CD4-positive, alpha-beta T cell (primary cell): ENCODE measurements at regions not wholly inside any gene's neighbourhood (a gene's known extent, or its start where the extent isn't known, plus 50 kb on each side); places are given as distances from the start of the nearest gene placed in this dataset.

ENCODE experiments used
- ATAC-seq: fragments of 200-7000 bp; cut with Tn5 transposase; one replicate; pipeline ENCODE4 v1.10.0; 2022; ENCODE audit warnings: mild to moderate bottlenecking; ENCODE audit not compliant: poor library complexity
- CTCF ChIA-PET: fragments of 350-600 bp; sonication (Branson Sonifier 250); formaldehyde crosslinking; loops from one replicate; lab custom pipeline; 2021; ENCODE audit warnings: antibody characterized with exemption, inconsistent platforms; lab: Charles Lee
- POLR2A ChIA-PET: fragments of 350-600 bp; sonication (Branson Sonifier 250); formaldehyde crosslinking; loops from one replicate; lab custom pipeline; 2021; ENCODE audit warnings: antibody characterized with exemption, inconsistent platforms; lab: Charles Lee
- DNase-seq, 14 experiments: peaks; one replicate each; pipeline ENCODE4 v3.0.0-alpha.2; 2013 to 2020; ENCODE audit warnings: mixed read lengths in 2 of 14
- H3K27ac ChIP-seq, 2 donors: one replicate each; pipeline versions ENCODE4 v1.5.1 to v1.7.0; 2013; ENCODE audit warnings: low read length in 2 of 2, low read depth in 1 of 2, mild to moderate bottlenecking in 1 of 2
- H3K27me3 ChIP-seq, 2 experiments: 1 replicate in 1 of 2; 2 replicates in 1 of 2; pipeline versions ENCODE4 v1.6.1 to v1.7.0; 2013; ENCODE audit warnings: low read length in 2 of 2, control low read depth in 1 of 2, mild to moderate bottlenecking in 1 of 2, moderate library complexity in 1 of 2; ENCODE audit not compliant: insufficient read depth in 2 of 2, control insufficient read depth in 1 of 2
- H3K36me3 ChIP-seq: one replicate; pipeline ENCODE4 v1.6.1; 2013; ENCODE audit warnings: low read length, control low read depth; ENCODE audit not compliant: insufficient read depth
- H3K4me1 ChIP-seq: one replicate; pipeline ENCODE4 v1.6.1; 2013; ENCODE audit warnings: low read length, control low read depth; ENCODE audit not compliant: insufficient read depth
- H3K4me3 ChIP-seq: one replicate; pipeline ENCODE4 v1.5.1; 2013; ENCODE audit warnings: mild to moderate bottlenecking, low read length, moderate library complexity
- H3K9me3 ChIP-seq, 2 experiments: 1 replicate in 1 of 2; 2 replicates in 1 of 2; pipeline versions ENCODE4 v1.6.1 to v1.7.0; 2013; ENCODE audit warnings: low read length in 2 of 2, mild to moderate bottlenecking in 2 of 2, control low read depth in 1 of 2, moderate library complexity in 1 of 2; ENCODE audit not compliant: control insufficient read depth in 1 of 2, insufficient read depth in 1 of 2
- H3K27ac Mint-ChIP-seq: one replicate; pipeline ENCODE4 v1.8.0; 2020; ENCODE audit warnings: mixed read lengths
- H3K27me3 Mint-ChIP-seq: one replicate; pipeline ENCODE4 v1.8.0; 2021; ENCODE audit warnings: mixed read lengths
- H3K36me3 Mint-ChIP-seq: one replicate; pipeline ENCODE4 v1.8.0; 2021; ENCODE audit warnings: low read depth, mixed read lengths
- H3K4me1 Mint-ChIP-seq: one replicate; pipeline ENCODE4 v1.8.0; 2021; ENCODE audit warnings: low read depth, mixed read lengths
- H3K4me3 Mint-ChIP-seq: one replicate; pipeline ENCODE4 v1.8.0; 2020; ENCODE audit warnings: mild to moderate bottlenecking, mixed read lengths
- H3K9me3 Mint-ChIP-seq: one replicate; pipeline ENCODE4 v1.8.0; 2020; ENCODE audit warnings: mixed read lengths
- intact Hi-C, 2 experiments: fragments of 100-400 bp; cut with DNase I in 1 of 2; cut with micrococcal nuclease in 1 of 2; formaldehyde crosslinking; loops; one replicate each; pipeline versions ENCODE4 v1.15.1 to v1.9.0; 2023 to 2025; cut with DNase I, micrococcal nuclease
- TF ChIP-seq, protein P1 (sequence below): fragments of 200-600 bp; IDR thresholded peaks from one replicate; pipeline ENCODE4 v1.8.0; 2022; ENCODE audit warnings: antibody characterized with exemption, mild to moderate bottlenecking

DNA sequence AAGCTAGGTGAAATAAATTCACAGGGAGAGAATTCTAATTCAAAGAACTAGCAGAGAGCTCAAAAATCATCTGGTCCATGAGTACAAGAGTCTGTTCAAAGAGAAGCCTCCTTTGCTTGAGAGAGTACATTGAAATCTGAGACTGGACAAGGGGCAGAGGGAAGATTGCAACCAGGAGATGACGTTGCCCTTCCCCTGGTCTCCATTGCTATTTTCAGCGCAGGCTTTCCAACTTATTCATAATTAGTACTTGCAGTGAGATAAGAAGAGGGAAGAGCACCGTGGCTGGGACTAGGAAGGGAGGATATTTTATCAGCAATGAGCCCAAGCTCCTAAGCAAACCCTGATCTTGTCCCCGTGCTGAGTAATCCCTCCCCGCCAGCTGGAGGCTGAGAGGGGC lies 251.8 kb upstream of the RORA start:
- DNase-seq, result no peak
- Histone ChIP-seq H3K36me3 (no peaks in the 10 kb centered on the region), H3K4me1 (no peaks in the 10 kb centered on the region), H3K9me3 (no peaks in the 10 kb centered on the region), H3K27me3 (peaks cover 0 to 10% of the 10 kb centered on the region in 2 experiments), H3K27ac (no peak overlapping the region), H3K4me3 (no peak overlapping the region)
- TF ChIP-seq, protein P1, sequence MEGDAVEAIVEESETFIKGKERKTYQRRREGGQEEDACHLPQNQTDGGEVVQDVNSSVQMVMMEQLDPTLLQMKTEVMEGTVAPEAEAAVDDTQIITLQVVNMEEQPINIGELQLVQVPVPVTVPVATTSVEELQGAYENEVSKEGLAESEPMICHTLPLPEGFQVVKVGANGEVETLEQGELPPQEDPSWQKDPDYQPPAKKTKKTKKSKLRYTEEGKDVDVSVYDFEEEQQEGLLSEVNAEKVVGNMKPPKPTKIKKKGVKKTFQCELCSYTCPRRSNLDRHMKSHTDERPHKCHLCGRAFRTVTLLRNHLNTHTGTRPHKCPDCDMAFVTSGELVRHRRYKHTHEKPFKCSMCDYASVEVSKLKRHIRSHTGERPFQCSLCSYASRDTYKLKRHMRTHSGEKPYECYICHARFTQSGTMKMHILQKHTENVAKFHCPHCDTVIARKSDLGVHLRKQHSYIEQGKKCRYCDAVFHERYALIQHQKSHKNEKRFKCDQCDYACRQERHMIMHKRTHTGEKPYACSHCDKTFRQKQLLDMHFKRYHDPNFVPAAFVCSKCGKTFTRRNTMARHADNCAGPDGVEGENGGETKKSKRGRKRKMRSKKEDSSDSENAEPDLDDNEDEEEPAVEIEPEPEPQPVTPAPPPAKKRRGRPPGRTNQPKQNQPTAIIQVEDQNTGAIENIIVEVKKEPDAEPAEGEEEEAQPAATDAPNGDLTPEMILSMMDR, result no peak
- no peak overlapping the region for H3K27ac Mint-ChIP-seq
- CTCF ChIA-PET, result no interaction called here
- H3K9me3 Mint-ChIP-seq, result no peaks in the 10 kb centered on the region
- no peak overlapping the region for H3K4me3 Mint-ChIP-seq
- no peaks in the 10 kb centered on the region for H3K4me1 Mint-ChIP-seq
- ATAC-seq, result no peak
- no peaks in the 10 kb centered on the region for H3K36me3 Mint-ChIP-seq
- POLR2A ChIA-PET, result no interaction called here
- intact Hi-C loops, result no loop called here
- H3K27me3 Mint-ChIP-seq, result peaks cover 7% of the 10 kb centered on the region

DNA sequence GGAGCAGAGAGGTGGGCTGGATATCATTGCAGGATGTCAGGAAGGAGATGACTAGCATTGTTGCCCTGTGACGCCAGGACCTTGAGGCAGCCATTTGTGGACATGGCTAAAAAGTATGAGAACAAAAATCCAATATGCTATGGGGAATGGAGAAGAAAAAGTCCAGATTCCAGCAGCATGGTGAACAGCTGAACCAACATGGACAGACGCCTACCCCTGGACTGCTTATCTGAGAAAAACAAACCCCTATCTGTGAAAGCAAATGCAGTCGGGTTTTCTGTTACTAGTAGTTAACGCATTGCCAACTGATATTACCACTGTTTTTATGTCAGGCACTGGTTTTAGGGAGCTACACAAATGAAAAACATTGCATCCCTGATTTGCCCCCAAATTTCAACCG lies 251.2 kb upstream of the RORA start:
- TF ChIP-seq, protein P1, result no peak
- DNase-seq, result no peak
- Histone ChIP-seq H3K27me3 (peaks cover 0 to 10% of the 10 kb centered on the region in 2 experiments), H3K9me3 (no peaks in the 10 kb centered on the region), H3K4me3 (no peak overlapping the region), H3K27ac (no peak overlapping the region), H3K36me3 (no peaks in the 10 kb centered on the region), H3K4me1 (no peaks in the 10 kb centered on the region)
- H3K4me1 Mint-ChIP-seq, result no peaks in the 10 kb centered on the region
- no peak for ATAC-seq
- no peak overlapping the region for H3K27ac Mint-ChIP-seq
- peaks cover 8% of the 10 kb centered on the region for H3K27me3 Mint-ChIP-seq
- no peak overlapping the region for H3K4me3 Mint-ChIP-seq
- POLR2A ChIA-PET, result no interaction called here
- CTCF ChIA-PET, result no interaction called here
- H3K36me3 Mint-ChIP-seq, result no peaks in the 10 kb centered on the region
- intact Hi-C loops, result no loop called here
- no peaks in the 10 kb centered on the region for H3K9me3 Mint-ChIP-seq

DNA sequence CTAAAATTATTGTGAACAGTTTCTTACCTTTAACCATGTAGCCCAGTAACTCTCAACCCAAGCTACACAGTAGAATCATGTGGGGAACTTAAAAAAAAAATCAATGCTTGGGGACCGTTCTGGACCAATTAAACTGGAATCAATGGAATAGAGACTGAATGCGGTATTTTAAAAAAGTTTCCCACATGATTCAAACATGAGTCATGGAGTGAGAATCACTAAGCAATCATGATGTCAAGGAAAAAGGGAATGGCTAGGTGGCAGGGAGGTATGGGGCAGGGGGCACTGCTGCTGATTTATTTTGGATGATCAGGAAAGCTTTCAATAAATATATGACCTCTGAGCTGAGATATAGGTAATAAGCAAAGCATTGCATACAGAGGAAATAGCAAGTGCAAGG lies 250.5 kb upstream of the RORA start:
- no peaks in the 10 kb centered on the region for H3K9me3 ChIP-seq
- H3K27me3 ChIP-seq, result peaks cover 0 to 10% of the 10 kb centered on the region in 2 experiments
- H3K27me3 Mint-ChIP-seq, result peaks cover 9% of the 10 kb centered on the region
- H3K9me3 Mint-ChIP-seq, result no peaks in the 10 kb centered on the region
- no peaks in the 10 kb centered on the region for H3K4me1 ChIP-seq
- DNase-seq (no peak), ATAC-seq (no peak)
- CTCF ChIA-PET, result no interaction called here
- TF ChIP-seq, protein P1, result no peak
- H3K36me3 Mint-ChIP-seq, result no peaks in the 10 kb centered on the region
- no peaks in the 10 kb centered on the region for H3K4me1 Mint-ChIP-seq
- no peak overlapping the region for H3K4me3 ChIP-seq
- H3K27ac Mint-ChIP-seq, result no peak overlapping the region
- H3K27ac ChIP-seq, result no peak overlapping the region
- H3K36me3 ChIP-seq, result no peaks in the 10 kb centered on the region
- intact Hi-C loops, result no loop called here
- POLR2A ChIA-PET, result no interaction called here
- no peak overlapping the region for H3K4me3 Mint-ChIP-seq
